ENCODE measurements at regions not wholly inside any gene's neighbourhood (a gene's known extent, or its start where the extent isn't known, plus 50 kb on each side); places are given as distances from the start of the nearest gene placed in this dataset.

- ChIA-PET CTCF (interaction anchor here (1.0 to 1.3 kb wide), 2 partner anchors 14 to 24 kb away, joined by 3 read pairs; no protein-coding TSS in a partner anchor), POLR2A (no interaction called here)
- no peak for TF ChIP-seq CTCF (IDR thresholded peaks at IDR 0.05; ENCODE audit: control extremely low read depth, extremely low read depth, low read depth, missing control alignments)
- no peak for DNase-seq (ENCODE audit: extremely low spot score)
Observed at GRCh38 chr10:85231534-85232270, 903.3 kb downstream of the CCSER2 start.

DNA sequence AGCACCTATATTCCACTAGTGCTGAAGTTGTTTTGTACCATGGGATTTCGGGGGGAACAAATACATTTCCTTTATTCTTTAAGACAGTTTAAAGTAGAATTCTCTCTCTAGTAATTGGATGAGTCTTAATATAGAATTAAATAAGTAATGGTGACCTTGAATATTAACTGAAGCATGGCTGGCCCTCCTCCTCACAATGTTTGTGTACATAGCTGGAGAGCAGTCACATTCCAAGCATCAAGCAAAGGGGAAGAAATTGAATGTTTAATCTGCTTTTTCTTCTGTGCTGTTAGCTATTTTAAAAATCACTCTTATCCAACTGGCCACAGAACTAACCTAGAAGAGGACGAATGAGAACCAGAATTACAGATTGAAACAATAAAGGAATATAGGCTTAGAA, 906.9 kb downstream of the CCSER2 start:
- POLR2A ChIA-PET = no interaction called here
- CTCF ChIA-PET = no interaction called here
- TF ChIP-seq CTCF (IDR thresholded peaks at IDR 0.05; ENCODE audit: control extremely low read depth, extremely low read depth, low read depth, missing control alignments) = no peak
- no peak for DNase-seq (ENCODE audit: extremely low spot score)

DNA sequence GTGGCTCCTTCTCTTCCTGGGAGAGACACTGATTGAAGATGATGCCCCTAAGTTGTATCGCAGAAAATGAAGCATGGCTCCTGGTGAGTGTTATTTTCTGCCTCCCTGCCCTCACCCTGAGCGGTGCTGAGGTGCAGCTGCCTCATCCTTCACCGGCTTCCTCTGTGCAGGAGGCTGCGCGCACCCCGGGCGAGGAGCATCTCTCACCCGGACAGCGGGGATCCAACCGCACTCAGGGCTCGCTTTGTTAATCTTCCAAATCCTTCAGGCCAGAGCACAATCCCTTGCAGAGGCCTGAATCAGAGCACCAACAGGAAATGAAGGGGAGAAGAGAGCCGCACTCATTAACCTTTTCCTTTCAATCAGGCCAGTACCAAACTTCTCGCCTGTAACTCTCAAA, 910.3 kb downstream of the CCSER2 start:
- TF ChIP-seq CTCF (IDR thresholded peaks at IDR 0.05; ENCODE audit: control extremely low read depth, extremely low read depth, low read depth, missing control alignments) = no peak

GRCh38 chr10:85250304-85250703, 921.9 kb downstream of the CCSER2 start:
- ChIA-PET POLR2A (no interaction called here), CTCF (no interaction called here)
- DNase-seq (ENCODE audit: extremely low spot score) = no peak
- no peak for TF ChIP-seq CTCF (IDR thresholded peaks at IDR 0.05; ENCODE audit: control extremely low read depth, extremely low read depth, low read depth, missing control alignments)

More for the DNA sequence above, 910.3 kb downstream of the CCSER2 start:
- POLR2A ChIA-PET = no interaction called here
- no peak for DNase-seq (ENCODE audit: extremely low spot score)
- CTCF ChIA-PET = no interaction called here

DNA sequence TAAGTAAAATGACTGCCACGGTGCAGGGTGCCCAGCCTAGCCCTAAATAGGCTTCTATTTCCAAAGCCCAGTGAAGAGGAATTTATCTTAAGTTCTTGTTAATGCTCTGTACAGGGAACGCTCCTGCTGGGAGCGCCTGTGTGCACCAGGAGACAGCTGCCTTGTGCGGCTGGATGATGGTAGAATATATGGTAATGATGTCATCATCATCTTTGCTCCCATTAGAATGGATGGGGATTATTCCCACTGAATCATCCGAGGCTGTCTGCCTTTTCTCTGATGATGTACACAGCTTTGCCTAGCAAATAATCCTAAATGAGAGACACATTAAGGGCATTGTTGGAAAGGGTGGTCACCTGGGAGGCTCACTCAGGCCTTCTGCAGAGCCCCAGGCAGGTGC, 928.1 kb downstream of the CCSER2 start:
- no peak for DNase-seq (ENCODE audit: extremely low spot score)
- CTCF ChIA-PET = interaction anchor here (0.9 kb wide), 1 partner anchor 24 kb away, joined by 3 read pairs; no protein-coding TSS in a partner anchor
- no peak for TF ChIP-seq CTCF (IDR thresholded peaks at IDR 0.05; ENCODE audit: control extremely low read depth, extremely low read depth, low read depth, missing control alignments)
- POLR2A ChIA-PET = no interaction called here

GRCh38 chr10:85259908-85260307, 931.5 kb downstream of the CCSER2 start:
- TF ChIP-seq CTCF (IDR thresholded peaks at IDR 0.05; ENCODE audit: control extremely low read depth, extremely low read depth, low read depth, missing control alignments) = no peak
- CTCF ChIA-PET = no interaction called here
- no peak for DNase-seq (ENCODE audit: extremely low spot score)
- POLR2A ChIA-PET = no interaction called here

Data from GM10248 (cell line).